HFFc6 (cell line): ENCODE measurements at regions not wholly inside any gene's neighbourhood (a gene's known extent, or its start where the extent isn't known, plus 50 kb on each side); places are given as distances from the start of the nearest gene placed in this dataset.
"Not testable (repeated sequence)": the region's sequence is repeated elsewhere in the genome, so short reads cannot be mapped to it uniquely, and the experiment has no call there.

Experiments used
- DNase-seq: peaks from one replicate; pipeline ENCODE4 v3.0.0-alpha.2; 2018
- H3K27ac Mint-ChIP-seq: 2 replicates; pipeline ENCODE4 v1.8.0; 2020; ENCODE audit warnings: mild to moderate bottlenecking, mixed read lengths
- H3K27me3 Mint-ChIP-seq: 2 replicates; pipeline ENCODE4 v1.8.0; 2021; ENCODE audit warnings: mild to moderate bottlenecking, moderate library complexity, mixed read lengths; ENCODE audit not compliant: insufficient read depth
- H3K36me3 Mint-ChIP-seq: 2 replicates; pipeline ENCODE4 v1.8.0; 2021; ENCODE audit warnings: low read depth, mixed read lengths
- H3K4me1 Mint-ChIP-seq: 2 replicates; pipeline ENCODE4 v1.8.0; 2020; ENCODE audit warnings: low read depth, mixed read lengths
- H3K4me3 Mint-ChIP-seq: 2 replicates; pipeline ENCODE4 v1.8.0; 2020; ENCODE audit warnings: mild to moderate bottlenecking, moderate library complexity, mixed read lengths
- H3K9me3 Mint-ChIP-seq: 2 replicates; pipeline ENCODE4 v1.8.0; 2020; ENCODE audit warnings: mild to moderate bottlenecking, mixed read lengths
- CTCF ChIP-seq: fragments of 200-600 bp; sonication (generic); IDR thresholded peaks from 2 replicates; pipeline ENCODE4 v1.5.0; 2021; ENCODE audit warnings: antibody characterized with exemption, mild to moderate bottlenecking

GRCh38 chr9:2389404-2389803 lies 232.2 kb upstream of the VLDLR start:
- no peak for TF ChIP-seq CTCF
- DNase-seq = no peak
- Mint-ChIP-seq H3K4me3 (no peak overlapping the region), H3K27me3 (peaks cover 3% of the 10 kb centered on the region; the same call in 1 of the 2 replicates), H3K9me3 (no peaks in the 10 kb centered on the region), H3K27ac (no peak overlapping the region), H3K36me3 (no peaks in the 10 kb centered on the region), H3K4me1 (no peaks in the 10 kb centered on the region)

GRCh38 chr9:2390028-2390427 lies 231.6 kb upstream of the VLDLR start:
- no peak overlapping the region for H3K4me3 Mint-ChIP-seq
- no peaks in the 10 kb centered on the region for H3K36me3 Mint-ChIP-seq
- peaks cover 3% of the 10 kb centered on the region; the same call in 1 of the 2 replicates for H3K27me3 Mint-ChIP-seq
- H3K4me1 Mint-ChIP-seq = no peaks in the 10 kb centered on the region
- no peak for DNase-seq
- TF ChIP-seq CTCF = no peak
- H3K27ac Mint-ChIP-seq = no peak overlapping the region
- no peaks in the 10 kb centered on the region for H3K9me3 Mint-ChIP-seq

- not testable (repeated sequence) for H3K4me1 Mint-ChIP-seq, H3K9me3 Mint-ChIP-seq, H3K27ac Mint-ChIP-seq, H3K4me3 Mint-ChIP-seq, DNase-seq, H3K27me3 Mint-ChIP-seq, H3K36me3 Mint-ChIP-seq
These were observed 230.0 kb upstream of the VLDLR start for GRCh38 chr9:2391509-2392132.

GRCh38 chr9:2394087-2394741 lies 227.4 kb upstream of the VLDLR start:
- not testable (repeated sequence) for H3K27ac Mint-ChIP-seq, H3K4me1 Mint-ChIP-seq, H3K9me3 Mint-ChIP-seq, H3K27me3 Mint-ChIP-seq, DNase-seq, H3K4me3 Mint-ChIP-seq, H3K36me3 Mint-ChIP-seq

- no peak for DNase-seq
- no peaks in the 10 kb centered on the region for H3K9me3 Mint-ChIP-seq
- H3K4me1 Mint-ChIP-seq = no peaks in the 10 kb centered on the region
- TF ChIP-seq CTCF = no peak
- peaks cover 3% of the 10 kb centered on the region; the same call in 1 of the 2 replicates for H3K27me3 Mint-ChIP-seq
- H3K27ac Mint-ChIP-seq = no peak overlapping the region
- H3K4me3 Mint-ChIP-seq = no peak overlapping the region
- H3K36me3 Mint-ChIP-seq = no peaks in the 10 kb centered on the region
These were observed 225.6 kb upstream of the VLDLR start for GRCh38 chr9:2395814-2396612.

- H3K36me3 Mint-ChIP-seq = no peaks in the 10 kb centered on the region
- DNase-seq = no peak
- peaks cover 3% of the 10 kb centered on the region; the same call in 1 of the 2 replicates for H3K27me3 Mint-ChIP-seq
These were observed 224.8 kb upstream of the VLDLR start for GRCh38 chr9:2396622-2397285.

GRCh38 chr9:2397875-2398274 lies 223.7 kb upstream of the VLDLR start:
- DNase-seq, H3K36me3 Mint-ChIP-seq, H3K27ac Mint-ChIP-seq, H3K4me1 Mint-ChIP-seq, H3K4me3 Mint-ChIP-seq, H3K9me3 Mint-ChIP-seq, H3K27me3 Mint-ChIP-seq: not testable (repeated sequence)

More at GRCh38 chr9:2396622-2397285, 224.8 kb upstream of the VLDLR start:
- Mint-ChIP-seq H3K4me3 (no peak overlapping the region), H3K9me3 (no peaks in the 10 kb centered on the region), H3K27ac (no peak overlapping the region), H3K4me1 (no peaks in the 10 kb centered on the region)
- no peak for TF ChIP-seq CTCF

- H3K27me3 Mint-ChIP-seq, H3K4me1 Mint-ChIP-seq, H3K4me3 Mint-ChIP-seq, H3K27ac Mint-ChIP-seq, H3K36me3 Mint-ChIP-seq, DNase-seq: not testable (repeated sequence)
- H3K9me3 Mint-ChIP-seq = peaks cover 11% of the 10 kb centered on the region
These were observed 219.8 kb upstream of the VLDLR start for GRCh38 chr9:2401746-2402145.
